RCC 7860 (cell line): ENCODE measurements at regions not wholly inside any gene's neighbourhood (a gene's known extent, or its start where the extent isn't known, plus 50 kb on each side); places are given as distances from the start of the nearest gene placed in this dataset.
A peak's percentile ranks its signal among the peaks of the same experiment; 100 is the strongest.
"Not testable (repeated sequence)": the region's sequence is repeated elsewhere in the genome, so short reads cannot be mapped to it uniquely, and the experiment has no call there.

Experiments used
- DNase-seq: peaks from one replicate; pipeline ENCODE4 v3.0.0-alpha.2; 2015; ENCODE audit warnings: low spot score
- FAIRE-seq: peaks from 2 replicates; lab custom pipeline; 2012; peaks lifted over from hg19 to GRCh38; lab: Jason Lieb, UNC

- DNase-seq (no peak), FAIRE-seq (no peak)
These were observed 84.9 kb upstream of the NRN1 start for GRCh38 chr6:6091608-6092002.

GRCh38 chr6:6090861-6091607, 84.3 kb upstream of the NRN1 start:
- FAIRE-seq, result no peak
- no peak for DNase-seq

DNA sequence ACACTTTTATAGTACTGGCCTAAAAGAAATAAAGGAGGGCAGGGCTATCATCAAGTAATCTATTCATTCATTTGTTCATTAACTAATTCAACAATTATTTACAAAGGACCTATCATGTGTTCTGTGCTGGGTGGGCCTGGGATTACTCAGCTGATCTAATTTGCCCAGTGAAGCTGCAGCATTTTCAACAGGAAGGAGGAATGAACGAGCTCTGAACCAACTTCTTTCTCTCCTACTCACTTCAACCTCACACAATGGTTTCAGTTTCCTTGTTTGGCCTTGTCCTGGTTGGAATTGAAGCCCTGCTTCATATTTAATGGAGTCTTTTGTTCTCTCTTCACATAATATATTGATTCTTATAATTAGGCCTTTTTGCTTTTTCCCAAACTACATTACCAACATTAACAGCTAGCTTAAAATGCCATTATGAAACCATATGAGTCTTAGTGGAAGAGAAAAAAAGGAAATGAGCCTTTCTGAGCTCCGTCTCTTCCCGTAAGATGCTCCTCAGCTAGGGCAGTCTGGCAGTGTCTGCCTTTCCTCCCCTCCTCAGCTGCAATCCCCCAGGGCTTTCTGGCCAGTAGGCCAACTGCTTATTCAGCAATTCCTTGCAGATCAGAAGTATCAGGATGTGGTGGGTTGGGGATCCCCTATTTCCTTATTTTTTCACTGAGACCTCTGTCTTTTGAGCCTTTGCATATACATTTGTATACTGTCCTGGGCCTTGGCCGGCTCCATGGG, 79.4 kb upstream of the NRN1 start:
- FAIRE-seq, result no peak
- no peak for DNase-seq

- FAIRE-seq (no peak), DNase-seq (no peak)
These were observed 74.2 kb upstream of the NRN1 start for GRCh38 chr6:6080975-6081374.

DNA sequence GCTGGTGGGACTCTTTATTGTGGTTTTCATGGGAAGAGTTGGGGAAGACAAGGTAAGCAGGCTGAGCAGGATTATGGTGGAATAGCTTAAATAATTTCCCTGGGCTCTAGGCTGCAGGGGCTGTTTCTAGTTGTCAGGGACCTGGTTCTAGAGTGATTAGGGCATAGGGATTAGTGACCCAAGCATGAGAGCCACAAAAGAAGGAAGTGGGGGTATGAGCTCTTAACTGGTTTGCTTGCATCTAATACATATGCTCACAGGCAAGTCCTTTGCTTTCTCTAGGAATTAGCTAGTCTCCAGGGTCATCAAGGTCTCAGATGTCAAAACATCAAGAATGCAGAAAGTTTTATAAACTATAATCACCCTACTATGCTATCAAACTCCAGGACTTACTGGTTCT, 67.5 kb upstream of the NRN1 start:
- no peak for DNase-seq
- FAIRE-seq, result no peak

DNA sequence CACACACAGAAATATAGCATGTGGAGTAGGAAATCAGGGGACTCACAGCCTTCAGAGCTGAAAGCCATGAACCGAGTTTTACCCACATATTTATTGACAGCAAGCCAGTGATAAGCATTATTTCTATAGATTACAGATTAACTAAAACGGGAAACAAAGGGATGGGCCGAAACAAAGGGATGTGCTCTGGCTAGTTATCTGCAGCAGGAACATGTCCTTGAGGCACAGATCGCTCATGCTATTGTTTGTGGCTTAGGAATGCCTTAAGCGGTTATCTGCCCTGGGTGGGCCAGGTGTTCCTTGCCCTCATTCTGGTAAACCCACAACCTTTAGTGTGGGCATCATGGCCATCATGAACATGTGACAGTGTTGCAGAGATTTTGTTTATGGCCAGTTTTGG, 61.4 kb upstream of the NRN1 start:
- FAIRE-seq, DNase-seq: not testable (repeated sequence)

DNA sequence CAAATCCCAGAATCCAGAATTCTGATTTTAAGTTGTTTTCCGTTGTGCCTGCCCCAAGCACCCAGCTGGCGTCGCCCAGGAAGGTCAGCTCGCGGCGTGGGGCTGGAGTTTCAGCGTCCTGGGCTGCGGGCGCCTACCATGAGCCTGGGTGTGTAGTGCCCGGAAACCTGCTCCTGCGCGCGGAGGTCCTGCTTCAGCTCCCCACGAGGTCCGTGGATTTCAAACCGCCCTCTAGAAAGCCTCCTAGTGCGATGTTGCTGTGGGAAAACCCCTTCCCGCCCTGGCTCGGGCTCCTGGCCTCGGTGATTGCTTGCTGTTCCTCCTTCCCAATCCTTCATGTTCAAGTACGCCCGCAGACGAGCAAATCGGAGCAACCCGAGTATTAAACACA, 51.3 kb upstream of the NRN1 start:
- DNase-seq (no peak), FAIRE-seq (no peak)

- FAIRE-seq (peak; percentile 24), DNase-seq (peak; percentile 14)
These were observed 50.8 kb upstream of the NRN1 start for GRCh38 chr6:6057442-6058053.
